Activated CD4-positive, alpha-beta memory T cell treated with anti-CD3 and anti-CD28 coated beads, Interleukin-2, amount 10 ng/mL, durations not matched to agents 7 days and 5 days (primary cell): ENCODE measurements at regions not wholly inside any gene's neighbourhood (a gene's known extent, or its start where the extent isn't known, plus 50 kb on each side); places are given as distances from the start of the nearest gene placed in this dataset.

Source experiments
- CTCF ChIA-PET: fragments of 350-600 bp; sonication (Branson Sonifier 250); formaldehyde crosslinking; loops from one replicate; lab custom pipeline; 2021; ENCODE audit warnings: antibody characterized with exemption, inconsistent platforms; lab: Charles Lee
- POLR2A ChIA-PET: fragments of 350-600 bp; sonication (Branson Sonifier 250); formaldehyde crosslinking; loops from one replicate; lab custom pipeline; 2021; ENCODE audit warnings: antibody characterized with exemption; lab: Charles Lee
- DNase-seq: peaks from one replicate; pipeline ENCODE4 v3.0.0-alpha.2; 2020
- H3K27ac Mint-ChIP-seq: one replicate; pipeline ENCODE4 v1.8.0; 2021; ENCODE audit warnings: mild to moderate bottlenecking, mixed read lengths
- H3K27me3 Mint-ChIP-seq: one replicate; pipeline ENCODE4 v1.8.0; 2021; ENCODE audit warnings: mixed read lengths
- H3K36me3 Mint-ChIP-seq: one replicate; pipeline ENCODE4 v1.8.0; 2021; ENCODE audit warnings: low read depth, mixed read lengths
- H3K4me1 Mint-ChIP-seq: one replicate; pipeline ENCODE4 v1.8.0; 2021; ENCODE audit warnings: mixed read lengths
- H3K4me3 Mint-ChIP-seq: one replicate; pipeline ENCODE4 v1.8.0; 2021; ENCODE audit warnings: mild to moderate bottlenecking, mixed read lengths
- H3K9me3 Mint-ChIP-seq: one replicate; pipeline ENCODE4 v1.8.0; 2021; ENCODE audit warnings: mixed read lengths

DNA sequence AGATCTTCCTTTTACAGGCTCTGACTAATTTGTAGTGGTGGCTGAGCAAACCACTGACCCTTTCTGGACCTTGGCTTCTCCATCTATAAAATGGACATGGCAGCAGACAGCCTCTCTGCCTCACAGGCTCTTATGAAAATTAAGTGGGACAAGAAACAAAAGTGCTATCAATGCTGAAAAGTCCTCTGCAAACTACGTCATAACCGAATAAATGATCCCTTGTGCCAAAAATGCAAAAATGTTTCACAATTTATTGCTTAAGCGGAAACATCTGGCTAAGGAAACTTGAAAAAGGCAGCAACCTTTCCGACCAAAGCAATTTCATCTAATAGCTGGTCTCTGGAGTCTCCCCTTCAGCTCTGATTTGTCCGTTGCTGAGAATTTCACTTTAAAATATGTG lies 108.5 kb upstream of the PLXNC1 start:
- POLR2A ChIA-PET = no interaction called here

DNA sequence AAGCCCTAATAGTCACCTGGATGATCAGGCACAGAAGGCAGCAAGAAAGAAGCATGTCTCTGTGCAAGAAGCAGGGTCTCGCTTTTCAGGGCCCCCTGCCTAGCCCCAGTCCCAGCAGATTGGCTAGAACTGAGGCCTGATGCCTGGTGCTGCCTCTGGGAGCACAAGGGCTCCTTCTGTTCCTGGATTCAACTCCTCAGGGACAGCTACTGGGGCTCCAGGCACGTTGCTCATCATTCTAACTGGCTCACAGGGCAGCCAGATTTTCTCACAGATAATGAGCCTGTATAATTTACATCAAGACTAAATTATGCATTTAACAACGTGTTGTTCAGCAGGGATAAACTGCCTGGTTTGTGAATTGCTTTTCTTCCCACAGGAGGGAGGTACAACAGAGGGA lies 106.5 kb upstream of the PLXNC1 start:
- ChIA-PET POLR2A (no interaction called here), CTCF (no interaction called here)
- Mint-ChIP-seq H3K4me3 (no peak overlapping the region), H3K27ac (no peak overlapping the region), H3K4me1 (no peaks in the 10 kb centered on the region), H3K36me3 (no peaks in the 10 kb centered on the region), H3K27me3 (no peaks in the 10 kb centered on the region), H3K9me3 (peaks cover 1% of the 10 kb centered on the region)
- DNase-seq = no peak

More for the DNA sequence above, 108.5 kb upstream of the PLXNC1 start:
- Mint-ChIP-seq H3K4me3 (no peak overlapping the region), H3K9me3 (peaks cover 4% of the 10 kb centered on the region), H3K27me3 (peaks cover 4% of the 10 kb centered on the region), H3K36me3 (no peaks in the 10 kb centered on the region), H3K27ac (no peak overlapping the region), H3K4me1 (no peaks in the 10 kb centered on the region)
- CTCF ChIA-PET = no interaction called here
- DNase-seq = no peak

DNA sequence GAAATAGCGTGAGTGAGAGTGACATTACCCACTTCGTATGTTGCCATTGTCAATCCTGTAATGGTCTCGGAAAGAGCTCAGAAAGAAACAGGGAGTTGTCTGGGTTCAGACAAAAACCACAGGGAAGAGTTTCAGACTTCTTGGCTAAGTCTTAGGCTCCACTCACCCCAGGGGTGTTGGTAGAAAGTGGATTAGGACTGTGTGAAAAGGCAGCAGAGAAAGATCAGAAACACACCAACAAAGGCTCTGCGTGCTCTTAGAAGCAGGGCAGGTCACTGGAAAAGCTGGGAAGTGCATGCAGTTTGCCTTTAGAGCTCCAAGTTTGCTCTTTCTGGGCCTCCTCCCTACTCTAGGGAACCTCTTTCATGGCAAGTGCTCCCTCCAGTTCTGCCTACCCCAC lies 106.1 kb upstream of the PLXNC1 start:
- no peak overlapping the region for H3K4me3 Mint-ChIP-seq
- peaks cover 1% of the 10 kb centered on the region for H3K9me3 Mint-ChIP-seq
- no peak overlapping the region for H3K27ac Mint-ChIP-seq
- DNase-seq = no peak
- ChIA-PET POLR2A (interaction anchor here (0.7 kb wide), 1 partner anchor 12 kb away, joined by 3 read pairs; no protein-coding TSS in a partner anchor), CTCF (no interaction called here)
- H3K27me3 Mint-ChIP-seq = no peaks in the 10 kb centered on the region
- H3K4me1 Mint-ChIP-seq = no peaks in the 10 kb centered on the region
- no peaks in the 10 kb centered on the region for H3K36me3 Mint-ChIP-seq

DNA sequence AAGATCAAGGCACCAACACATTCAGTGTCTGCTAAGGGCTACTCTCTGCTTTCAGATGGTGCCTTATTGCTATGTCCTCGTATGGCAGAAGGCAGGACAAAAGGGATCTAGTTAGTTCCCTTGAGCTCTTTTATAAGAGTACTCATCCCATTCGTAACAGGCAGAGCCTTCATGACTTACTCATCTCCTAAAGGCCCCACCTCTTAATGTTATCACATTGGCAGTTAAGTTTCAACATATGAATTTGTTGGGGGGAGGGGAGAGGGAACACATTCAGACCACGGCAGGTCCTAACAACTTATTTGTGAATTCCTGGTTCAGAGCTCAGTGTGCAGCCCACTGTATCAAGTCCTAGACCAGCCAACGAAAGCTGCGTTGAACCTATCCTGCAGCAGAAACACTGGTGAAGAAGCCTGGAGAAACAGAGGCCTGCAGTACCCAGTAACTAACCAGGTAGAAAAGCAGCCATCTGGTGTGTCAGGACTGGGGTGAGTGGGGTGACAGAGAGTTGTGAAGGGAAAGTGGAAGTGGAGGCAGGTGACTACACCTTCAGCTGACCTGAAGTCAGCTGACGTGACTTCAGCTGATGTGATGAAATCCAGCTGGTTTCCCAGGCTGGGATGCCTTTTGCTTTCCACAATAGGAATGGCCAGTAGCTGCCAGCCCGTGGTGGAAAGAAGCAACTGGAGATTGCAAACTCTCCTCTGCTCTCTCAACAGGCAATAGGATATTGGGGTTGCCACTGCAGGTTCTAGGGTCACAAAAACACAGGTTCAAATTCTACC lies 101.6 kb upstream of the PLXNC1 start:
- no peak for DNase-seq
- POLR2A ChIA-PET = no interaction called here
- H3K27ac Mint-ChIP-seq = no peak overlapping the region
- no peak overlapping the region for H3K4me3 Mint-ChIP-seq
- H3K27me3 Mint-ChIP-seq = peaks cover 6% of the 10 kb centered on the region
- peaks cover 5% of the 10 kb centered on the region for H3K9me3 Mint-ChIP-seq
- H3K36me3 Mint-ChIP-seq = no peaks in the 10 kb centered on the region
- CTCF ChIA-PET = interaction anchor here (1.4 kb wide), 1 partner anchor 55 kb away, joined by 5 read pairs; no protein-coding TSS in a partner anchor
- no peaks in the 10 kb centered on the region for H3K4me1 Mint-ChIP-seq

DNA sequence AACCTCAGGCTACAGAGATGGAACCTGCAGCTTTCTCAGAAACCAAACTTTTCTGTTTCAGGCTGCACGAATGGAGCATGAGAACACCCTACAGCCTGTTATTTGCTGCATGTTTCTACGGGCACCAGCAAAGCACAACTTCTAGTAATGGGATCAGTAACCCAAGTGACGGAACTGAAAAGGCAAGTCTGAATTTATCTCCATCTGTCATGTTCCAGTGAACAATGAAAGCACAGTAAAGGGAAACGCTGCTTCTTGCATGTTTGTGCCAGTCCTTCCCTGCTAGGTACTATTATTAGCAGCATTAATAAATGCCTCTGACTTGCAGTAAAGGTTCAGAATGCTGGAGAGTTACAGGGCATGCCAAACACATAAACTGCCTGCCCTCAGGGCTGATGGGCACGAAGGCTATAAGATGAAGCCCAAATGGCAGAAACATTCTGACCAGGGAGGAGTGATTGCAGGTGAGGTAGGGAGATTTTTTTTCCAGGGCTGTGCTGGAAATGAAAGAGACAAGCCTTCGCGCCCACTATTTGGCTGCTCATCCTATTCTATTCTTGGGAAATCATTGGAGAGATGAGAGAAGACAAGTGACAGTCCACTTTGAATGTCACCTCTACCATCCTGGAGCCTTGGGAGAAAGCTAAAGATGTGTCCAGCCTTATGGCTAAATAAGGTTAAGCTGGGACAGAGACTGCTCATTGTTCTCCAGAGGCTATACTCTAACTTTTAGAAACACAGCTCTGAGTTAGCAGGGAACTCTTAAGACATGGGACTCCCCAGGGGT lies 100.4 kb upstream of the PLXNC1 start:
- H3K36me3 Mint-ChIP-seq = no peaks in the 10 kb centered on the region
- DNase-seq = no peak
- ChIA-PET POLR2A (no interaction called here), CTCF (no interaction called here)
- H3K27ac Mint-ChIP-seq = no peak overlapping the region
- H3K27me3 Mint-ChIP-seq = peaks cover 10% of the 10 kb centered on the region
- H3K4me1 Mint-ChIP-seq = no peaks in the 10 kb centered on the region
- no peak overlapping the region for H3K4me3 Mint-ChIP-seq
- peaks cover 5% of the 10 kb centered on the region for H3K9me3 Mint-ChIP-seq

DNA sequence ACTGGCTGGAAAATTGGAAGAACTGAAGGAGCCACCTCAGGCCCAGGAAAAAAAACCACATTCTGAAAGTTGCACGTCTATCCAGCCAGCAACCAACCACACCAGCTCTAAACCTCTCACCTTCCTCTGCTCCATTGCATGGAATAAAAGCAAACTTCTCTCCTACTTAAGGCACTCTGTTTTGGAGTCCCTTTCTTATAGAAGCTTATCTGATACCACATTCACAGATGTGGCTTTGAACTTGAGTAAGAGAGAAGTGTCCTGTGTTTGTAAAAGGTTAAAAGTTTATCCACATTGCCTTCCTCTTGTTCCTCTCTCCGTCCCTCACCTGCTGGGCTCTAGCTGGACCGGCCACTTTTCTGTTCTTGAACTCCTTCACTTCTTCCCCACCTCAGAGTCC lies 99.6 kb upstream of the PLXNC1 start:
- Mint-ChIP-seq H3K27me3 (peaks cover 10% of the 10 kb centered on the region), H3K4me3 (no peak overlapping the region), H3K4me1 (no peaks in the 10 kb centered on the region), H3K9me3 (peaks cover 8% of the 10 kb centered on the region), H3K27ac (no peak overlapping the region), H3K36me3 (no peaks in the 10 kb centered on the region)
- POLR2A ChIA-PET = no interaction called here
- no peak for DNase-seq
- CTCF ChIA-PET = no interaction called here

DNA sequence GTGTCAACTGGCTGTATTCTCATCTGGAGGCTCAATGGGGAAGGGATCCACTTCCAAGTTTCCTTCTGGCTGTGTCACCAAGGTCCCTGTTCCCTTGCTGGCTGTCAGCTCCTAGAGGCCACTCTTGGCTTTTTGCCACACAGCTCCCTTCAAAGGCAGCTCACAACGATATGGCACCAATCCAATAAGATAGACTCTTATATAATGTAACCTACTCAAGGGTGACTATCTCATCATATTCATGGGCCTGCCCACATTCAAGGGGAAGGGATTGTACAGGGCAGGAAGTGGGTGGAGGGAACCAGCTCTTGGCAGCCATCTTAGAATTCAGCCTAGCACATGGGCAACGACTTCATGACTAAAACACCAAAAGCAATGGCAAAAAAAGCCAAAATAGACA lies 98.7 kb upstream of the PLXNC1 start:
- ChIA-PET CTCF (no interaction called here), POLR2A (no interaction called here)
- Mint-ChIP-seq H3K9me3 (peaks cover 8% of the 10 kb centered on the region), H3K27ac (no peak overlapping the region), H3K36me3 (no peaks in the 10 kb centered on the region), H3K4me3 (no peak overlapping the region), H3K27me3 (peaks cover 10% of the 10 kb centered on the region), H3K4me1 (no peaks in the 10 kb centered on the region)
- no peak for DNase-seq

DNA sequence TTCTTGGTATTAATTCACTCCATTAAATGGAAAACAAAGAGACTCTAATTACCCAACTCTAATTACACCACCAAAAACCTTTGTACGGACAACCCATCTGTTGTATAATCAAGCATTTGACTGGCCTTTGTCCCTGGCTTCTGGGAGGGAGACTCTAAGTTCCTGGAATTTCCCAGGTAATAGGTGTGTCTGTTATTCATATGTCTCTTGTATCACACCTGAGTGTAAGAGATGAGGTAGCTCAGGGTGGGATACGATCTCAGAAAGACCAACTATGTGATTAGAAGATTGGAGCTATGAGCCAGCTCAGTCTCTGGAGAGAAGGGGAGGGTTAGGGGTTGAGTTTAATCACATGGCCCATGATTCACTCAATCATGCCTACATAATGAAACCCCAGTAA lies 94.7 kb upstream of the PLXNC1 start:
- ChIA-PET POLR2A (interaction anchor here (0.6 kb wide), 1 partner anchor 11 kb away, joined by 3 read pairs; no protein-coding TSS in a partner anchor), CTCF (interaction anchor here (2.5 kb wide), 1 partner anchor 48 kb away, joined by 8 read pairs; no protein-coding TSS in a partner anchor)

DNA sequence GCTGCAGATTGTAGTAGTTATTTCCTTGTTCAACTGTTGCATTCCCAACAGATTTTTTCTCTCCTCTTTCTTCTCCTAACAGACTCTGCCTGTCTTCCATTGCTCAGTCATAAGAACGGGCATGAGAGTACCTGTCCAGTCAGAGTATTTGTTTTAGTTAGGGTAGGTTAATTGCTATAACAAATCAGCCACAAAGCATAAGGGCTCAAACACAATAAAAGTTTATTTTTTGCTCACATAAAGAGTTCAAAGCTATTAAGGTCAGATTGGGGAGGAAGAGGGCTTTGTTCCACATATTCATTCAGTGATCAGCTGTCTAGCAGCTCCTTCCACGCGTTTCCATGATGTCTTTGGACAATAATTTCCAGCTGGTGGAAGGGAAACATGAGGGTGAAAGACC lies 92.8 kb upstream of the PLXNC1 start:
- DNase-seq = no peak
- no peak overlapping the region for H3K4me3 Mint-ChIP-seq
- H3K4me1 Mint-ChIP-seq = no peaks in the 10 kb centered on the region
- CTCF ChIA-PET = no interaction called here
- no peak overlapping the region for H3K27ac Mint-ChIP-seq
- H3K36me3 Mint-ChIP-seq = no peaks in the 10 kb centered on the region
- POLR2A ChIA-PET = no interaction called here
- H3K9me3 Mint-ChIP-seq = peaks cover 5% of the 10 kb centered on the region
- peaks cover 9% of the 10 kb centered on the region for H3K27me3 Mint-ChIP-seq

More for the DNA sequence above, 94.7 kb upstream of the PLXNC1 start:
- Mint-ChIP-seq H3K27me3 (peaks cover 10% of the 10 kb centered on the region), H3K27ac (no peak overlapping the region), H3K4me1 (no peaks in the 10 kb centered on the region), H3K9me3 (peaks cover 8% of the 10 kb centered on the region), H3K4me3 (no peak overlapping the region), H3K36me3 (no peaks in the 10 kb centered on the region)
- no peak for DNase-seq

DNA sequence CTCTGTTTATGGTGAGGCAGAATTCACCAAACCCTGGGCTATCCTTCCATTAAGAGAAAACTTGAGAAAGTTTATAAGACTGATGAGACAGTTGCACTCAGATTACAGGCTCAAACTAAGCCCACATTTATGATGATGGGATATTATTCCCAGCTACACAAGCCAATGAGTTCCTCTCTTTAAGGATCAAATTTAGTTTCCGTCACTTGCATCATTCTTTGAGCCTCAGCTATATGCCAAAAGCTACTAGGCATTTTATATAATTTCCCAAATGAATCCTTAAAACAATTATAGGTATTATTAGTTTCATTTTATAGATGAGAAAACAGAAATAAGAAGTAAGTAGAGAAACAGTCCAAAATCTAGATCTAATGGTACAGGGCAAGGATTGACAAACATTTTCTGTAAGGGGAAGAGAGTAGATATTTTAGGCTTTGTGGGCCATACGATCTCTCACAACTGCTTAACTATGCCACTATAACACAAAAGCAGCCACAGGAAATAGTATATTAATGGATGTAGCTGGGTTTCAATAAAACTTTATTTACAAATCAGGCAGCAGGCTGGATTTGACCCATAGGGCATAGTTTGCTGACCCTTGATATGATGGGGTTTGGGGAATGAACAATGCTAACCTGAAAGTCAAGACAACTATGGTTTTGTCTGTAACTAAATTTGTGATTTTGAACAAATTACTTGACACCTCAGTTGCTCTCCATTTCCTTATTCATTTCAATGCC lies 91.8 kb upstream of the PLXNC1 start:
- no peak for DNase-seq
- POLR2A ChIA-PET = no interaction called here
- CTCF ChIA-PET = no interaction called here
- no peak overlapping the region for H3K27ac Mint-ChIP-seq
- no peaks in the 10 kb centered on the region for H3K36me3 Mint-ChIP-seq
- peaks cover 7% of the 10 kb centered on the region for H3K9me3 Mint-ChIP-seq
- peaks cover 6% of the 10 kb centered on the region for H3K27me3 Mint-ChIP-seq
- no peaks in the 10 kb centered on the region for H3K4me1 Mint-ChIP-seq
- H3K4me3 Mint-ChIP-seq = no peak overlapping the region

DNA sequence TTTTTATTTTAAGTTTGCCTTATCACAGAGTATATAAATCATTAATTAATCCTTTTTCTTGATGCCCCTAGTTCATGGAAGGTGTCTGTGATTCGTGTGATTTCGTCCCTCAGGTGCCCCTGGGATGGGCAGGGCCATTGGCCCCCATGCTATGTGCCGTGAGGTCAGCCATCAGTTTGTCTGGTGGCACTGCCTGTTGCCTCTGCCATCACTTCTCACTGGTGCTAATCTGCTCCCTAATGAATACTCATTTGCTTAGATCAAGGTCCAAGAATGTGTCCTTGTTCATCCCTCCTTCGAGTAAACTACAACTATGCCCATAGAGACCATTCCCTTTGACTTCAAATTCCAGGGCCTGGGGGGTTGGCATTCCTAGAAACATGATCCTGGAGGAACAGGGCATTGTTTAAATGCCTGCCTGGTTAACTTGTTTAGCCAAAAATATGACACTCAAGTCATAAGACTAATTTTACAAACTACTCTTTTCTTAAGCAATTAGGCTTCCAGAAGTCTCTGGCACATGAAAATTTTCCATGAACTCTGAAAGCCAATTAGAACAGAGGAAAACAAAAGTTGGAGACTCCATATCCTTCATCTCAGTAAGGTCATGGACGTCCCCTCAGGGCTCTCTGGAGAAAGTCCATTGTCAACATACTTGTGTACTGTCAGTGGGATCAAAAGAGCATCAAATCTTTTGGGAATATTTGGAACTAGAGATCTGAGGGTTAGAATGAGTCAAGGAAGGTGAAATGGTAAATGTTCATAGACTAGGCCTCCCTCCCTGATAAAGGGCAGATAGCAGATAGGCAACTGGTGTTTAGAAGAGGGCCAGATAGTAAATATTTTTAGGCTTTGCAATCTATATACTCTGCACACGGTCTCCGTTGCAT lies 90.9 kb upstream of the PLXNC1 start:
- DNase-seq = no peak
- Mint-ChIP-seq H3K27me3 (peaks cover under 1% of the 10 kb centered on the region), H3K9me3 (peaks cover 7% of the 10 kb centered on the region), H3K4me1 (no peaks in the 10 kb centered on the region), H3K27ac (no peak overlapping the region), H3K4me3 (no peak overlapping the region), H3K36me3 (no peaks in the 10 kb centered on the region)
- POLR2A ChIA-PET = no interaction called here
- CTCF ChIA-PET = interaction anchor here (0.6 to 0.7 kb wide), 2 partner anchors 17 to 250 kb away, joined by 3 to 4 read pairs; no protein-coding TSS in a partner anchor
